ENCODE measurements at regions not wholly inside any gene's neighbourhood (a gene's known extent, or its start where the extent isn't known, plus 50 kb on each side); places are given as distances from the start of the nearest gene placed in this dataset.
"Not testable (repeated sequence)": the region's sequence is repeated elsewhere in the genome, so short reads cannot be mapped to it uniquely, and the experiment has no call there.

- DNase-seq (ENCODE audit: low spot score): no peak
Measured at GRCh38 chr2:220341014-220341413, 713.6 kb downstream of the SLC4A3 start.

GRCh38 chr2:220346919-220347318 lies 719.5 kb downstream of the SLC4A3 start:
- no peak for DNase-seq (ENCODE audit: low spot score)

- no peak for DNase-seq (ENCODE audit: low spot score)
Measured at GRCh38 chr2:220347626-220348025, 720.2 kb downstream of the SLC4A3 start.

GRCh38 chr2:220348206-220348605 lies 720.8 kb downstream of the SLC4A3 start:
- no peak for DNase-seq (ENCODE audit: low spot score)

- no peak for DNase-seq (ENCODE audit: low spot score)
Measured at GRCh38 chr2:220353897-220354296, 726.5 kb downstream of the SLC4A3 start.

- no peak for DNase-seq (ENCODE audit: low spot score)
Measured at GRCh38 chr2:220356076-220356475, 728.6 kb downstream of the SLC4A3 start.

GRCh38 chr2:220365023-220365422 lies 737.6 kb downstream of the SLC4A3 start:
- DNase-seq (ENCODE audit: low spot score): no peak

GRCh38 chr2:220366765-220367164 lies 739.3 kb downstream of the SLC4A3 start:
- no peak for DNase-seq (ENCODE audit: low spot score)

- DNase-seq (ENCODE audit: low spot score): no peak
Measured at GRCh38 chr2:220370764-220371163, 743.3 kb downstream of the SLC4A3 start.

- DNase-seq (ENCODE audit: low spot score): no peak
Measured at GRCh38 chr2:220371211-220371610, 743.8 kb downstream of the SLC4A3 start.

GRCh38 chr2:220373878-220374277 lies 746.4 kb downstream of the SLC4A3 start:
- no peak for DNase-seq (ENCODE audit: low spot score)

GRCh38 chr2:220374282-220374681 lies 746.9 kb downstream of the SLC4A3 start:
- no peak for DNase-seq (ENCODE audit: low spot score)

- DNase-seq (ENCODE audit: low spot score): no peak
Measured at GRCh38 chr2:220377482-220378155, 750.2 kb downstream of the SLC4A3 start.

- DNase-seq (ENCODE audit: low spot score): not testable (repeated sequence)
Measured at GRCh38 chr2:220387758-220388157, 760.3 kb downstream of the SLC4A3 start.

GRCh38 chr2:220393711-220394110 lies 766.3 kb downstream of the SLC4A3 start:
- DNase-seq (ENCODE audit: low spot score): no peak

- no peak for DNase-seq (ENCODE audit: low spot score)
Measured at GRCh38 chr2:220394433-220394832, 767.0 kb downstream of the SLC4A3 start.

GRCh38 chr2:220396287-220396686 lies 768.9 kb downstream of the SLC4A3 start:
- no peak for DNase-seq (ENCODE audit: low spot score)

- no peak for DNase-seq (ENCODE audit: low spot score)
Measured at GRCh38 chr2:220410296-220410695, 782.9 kb downstream of the SLC4A3 start.

GRCh38 chr2:220417503-220417902 lies 790.1 kb downstream of the SLC4A3 start:
- no peak for DNase-seq (ENCODE audit: low spot score)

- no peak for DNase-seq (ENCODE audit: low spot score)
Measured at GRCh38 chr2:220419647-220420046, 792.2 kb downstream of the SLC4A3 start.

- DNase-seq (ENCODE audit: low spot score): no peak
Measured at GRCh38 chr2:220420820-220421219, 793.4 kb downstream of the SLC4A3 start.

- no peak for DNase-seq (ENCODE audit: low spot score)
Measured at GRCh38 chr2:220422676-220423075, 795.2 kb downstream of the SLC4A3 start.

GRCh38 chr2:220424561-220424960 lies 797.1 kb downstream of the SLC4A3 start:
- no peak for DNase-seq (ENCODE audit: low spot score)

- DNase-seq (ENCODE audit: low spot score): no peak
Measured at GRCh38 chr2:220432645-220433044, 805.2 kb downstream of the SLC4A3 start.
